ENCODE measurements at regions not wholly inside any gene's neighbourhood (a gene's known extent, or its start where the extent isn't known, plus 50 kb on each side); places are given as distances from the start of the nearest gene placed in this dataset.
"Not testable (repeated sequence)": the region's sequence is repeated elsewhere in the genome, so short reads cannot be mapped to it uniquely, and the experiment has no call there.

DNA sequence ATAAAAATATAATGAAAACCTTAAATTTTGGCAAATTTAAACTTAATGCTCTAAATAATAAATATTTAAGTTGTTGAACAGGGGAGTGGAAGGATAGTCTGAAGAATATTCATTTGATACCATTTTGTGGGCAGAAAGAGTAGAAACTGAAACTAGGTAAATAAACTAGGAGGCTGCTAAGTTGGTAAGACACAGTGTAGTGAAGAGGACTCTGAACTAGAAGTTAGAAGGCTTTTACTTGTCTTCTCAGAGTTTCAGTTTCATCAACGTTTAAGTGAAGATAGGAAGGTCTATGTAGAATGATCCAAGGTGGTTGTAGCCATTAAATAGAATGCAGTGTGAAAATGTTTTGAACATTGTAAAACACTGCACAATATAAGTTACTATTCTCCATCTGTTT lies 516.9 kb downstream of the AMY1C start:
- no peaks in the 10 kb centered on the region for H3K27me3 ChIP-seq (ENCODE audit: control insufficient read depth in 2 of 2, insufficient read depth in 2 of 2, low read length in 2 of 2)
- peaks cover 0 to 2% (median 2%) of the 10 kb centered on the region in 3 donors for H3K27me3 Mint-ChIP-seq (ENCODE audit: low read depth in 3 of 3)
- TF ChIP-seq, protein P1, sequence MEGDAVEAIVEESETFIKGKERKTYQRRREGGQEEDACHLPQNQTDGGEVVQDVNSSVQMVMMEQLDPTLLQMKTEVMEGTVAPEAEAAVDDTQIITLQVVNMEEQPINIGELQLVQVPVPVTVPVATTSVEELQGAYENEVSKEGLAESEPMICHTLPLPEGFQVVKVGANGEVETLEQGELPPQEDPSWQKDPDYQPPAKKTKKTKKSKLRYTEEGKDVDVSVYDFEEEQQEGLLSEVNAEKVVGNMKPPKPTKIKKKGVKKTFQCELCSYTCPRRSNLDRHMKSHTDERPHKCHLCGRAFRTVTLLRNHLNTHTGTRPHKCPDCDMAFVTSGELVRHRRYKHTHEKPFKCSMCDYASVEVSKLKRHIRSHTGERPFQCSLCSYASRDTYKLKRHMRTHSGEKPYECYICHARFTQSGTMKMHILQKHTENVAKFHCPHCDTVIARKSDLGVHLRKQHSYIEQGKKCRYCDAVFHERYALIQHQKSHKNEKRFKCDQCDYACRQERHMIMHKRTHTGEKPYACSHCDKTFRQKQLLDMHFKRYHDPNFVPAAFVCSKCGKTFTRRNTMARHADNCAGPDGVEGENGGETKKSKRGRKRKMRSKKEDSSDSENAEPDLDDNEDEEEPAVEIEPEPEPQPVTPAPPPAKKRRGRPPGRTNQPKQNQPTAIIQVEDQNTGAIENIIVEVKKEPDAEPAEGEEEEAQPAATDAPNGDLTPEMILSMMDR (IDR thresholded peaks at IDR 0.05) = no peak

DNA sequence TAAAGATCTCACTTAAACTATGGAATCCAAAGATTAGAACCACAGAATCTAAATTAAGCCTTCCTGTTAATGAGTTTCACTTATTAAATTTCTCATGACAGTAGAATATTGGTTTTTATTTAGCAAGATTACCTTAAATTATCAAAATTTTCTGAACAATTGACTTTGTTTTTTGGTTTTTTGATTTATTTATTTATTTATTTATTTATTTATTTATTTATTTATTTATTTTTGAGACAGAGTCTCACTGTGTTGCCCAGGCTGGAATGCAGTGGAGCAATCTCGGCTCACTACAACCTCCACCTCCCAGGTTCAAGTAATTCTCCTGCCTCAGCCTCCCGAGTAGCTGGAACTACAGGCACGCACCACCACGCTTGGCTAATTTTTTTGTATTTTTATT lies 538.6 kb downstream of the AMY1C start:
- H3K4me3 Mint-ChIP-seq; H3K79me2 ChIP-seq (ENCODE audit: insufficient read depth, low read length); H4K20me1 ChIP-seq (ENCODE audit: insufficient read depth, low read length); H3K36me3 Mint-ChIP-seq; H2AFZ ChIP-seq (ENCODE audit: insufficient read depth, low read depth, low read length, poor library complexity, severe bottlenecking); H3K4me2 ChIP-seq (replicated peaks; ENCODE audit: extremely low read depth, low read length, poor library complexity, severe bottlenecking); H3K27ac Mint-ChIP-seq; DNase-seq; intact Hi-C loops (cut with micrococcal nuclease); H3K27ac ChIP-seq (ENCODE audit: low read depth in 1 of 2, low read length in 2 of 2); H3K27me3 Mint-ChIP-seq (ENCODE audit: low read depth in 3 of 3); H3K4me1 ChIP-seq (ENCODE audit: control insufficient read depth in 1 of 2, insufficient read depth in 2 of 2, low read length in 2 of 2); H3K9me3 Mint-ChIP-seq; H3K4me1 Mint-ChIP-seq; H3K27me3 ChIP-seq (ENCODE audit: control insufficient read depth in 2 of 2, insufficient read depth in 2 of 2, low read length in 2 of 2); H3K9me3 ChIP-seq (replicated peaks in 1 of 2; ENCODE audit: control insufficient read depth in 1 of 2, insufficient read depth in 1 of 2, low read length in 2 of 2); H3K4me3 ChIP-seq (replicated peaks in 1 of 3; ENCODE audit: low read depth in 2 of 3, low read length in 3 of 3); H3K9ac ChIP-seq (ENCODE audit: insufficient read depth, low read length, poor library complexity, severe bottlenecking); H3K36me3 ChIP-seq (replicated peaks in 1 of 2; ENCODE audit: control insufficient read depth in 1 of 2, insufficient read depth in 2 of 2, low read length in 2 of 2): not testable (repeated sequence)
- WGBS (ENCODE audit: insufficient coverage) = no CpG with 5 or more reads among the region's 4 CpGs

More for the DNA sequence above, 516.9 kb downstream of the AMY1C start:
- Histone ChIP-seq H3K4me1 (ENCODE audit: control insufficient read depth in 1 of 2, insufficient read depth in 2 of 2, low read length in 2 of 2) (no peaks in the 10 kb centered on the region), H4K20me1 (ENCODE audit: insufficient read depth, low read length) (no peaks in the 10 kb centered on the region), H3K9ac (ENCODE audit: insufficient read depth, low read length, poor library complexity, severe bottlenecking) (no peak overlapping the region), H3K79me2 (ENCODE audit: insufficient read depth, low read length) (no peaks in the 10 kb centered on the region), H3K27ac (ENCODE audit: low read depth in 1 of 2, low read length in 2 of 2) (no peak overlapping the region), H2AFZ (ENCODE audit: insufficient read depth, low read depth, low read length, poor library complexity, severe bottlenecking) (no peak overlapping the region), H3K36me3 (replicated peaks in 1 of 2; ENCODE audit: control insufficient read depth in 1 of 2, insufficient read depth in 2 of 2, low read length in 2 of 2) (no peaks in the 10 kb centered on the region), H3K4me3 (replicated peaks in 1 of 3; ENCODE audit: low read depth in 2 of 3, low read length in 3 of 3) (no peak overlapping the region), H3K4me2 (replicated peaks; ENCODE audit: extremely low read depth, low read length, poor library complexity, severe bottlenecking) (no peak overlapping the region), H3K9me3 (replicated peaks in 1 of 2; ENCODE audit: control insufficient read depth in 1 of 2, insufficient read depth in 1 of 2, low read length in 2 of 2) (no peaks in the 10 kb centered on the region)
- intact Hi-C loops (cut with micrococcal nuclease) = no loop called here
- WGBS (ENCODE audit: insufficient coverage) = no CpG with 5 or more reads among the region's 1 CpG
- DNase-seq = no peak
- no peak overlapping the region for H3K27ac Mint-ChIP-seq
- H3K4me1 Mint-ChIP-seq = no peaks in the 10 kb centered on the region
- peaks cover 0 to 5% (median 0%) of the 10 kb centered on the region in 7 donors for H3K9me3 Mint-ChIP-seq
- H3K4me3 Mint-ChIP-seq = no peak overlapping the region
- no peaks in the 10 kb centered on the region for H3K36me3 Mint-ChIP-seq
